ENCODE measurements at regions not wholly inside any gene's neighbourhood (a gene's known extent, or its start where the extent isn't known, plus 50 kb on each side); places are given as distances from the start of the nearest gene placed in this dataset.
"Not testable (repeated sequence)": the region's sequence is repeated elsewhere in the genome, so short reads cannot be mapped to it uniquely, and the experiment has no call there.

GRCh38 chr9:10818206-10818605, 205.4 kb upstream of the PTPRD start:
- no peak for FAIRE-seq
- no peak for DNase-seq (ENCODE audit: low spot score)

DNA sequence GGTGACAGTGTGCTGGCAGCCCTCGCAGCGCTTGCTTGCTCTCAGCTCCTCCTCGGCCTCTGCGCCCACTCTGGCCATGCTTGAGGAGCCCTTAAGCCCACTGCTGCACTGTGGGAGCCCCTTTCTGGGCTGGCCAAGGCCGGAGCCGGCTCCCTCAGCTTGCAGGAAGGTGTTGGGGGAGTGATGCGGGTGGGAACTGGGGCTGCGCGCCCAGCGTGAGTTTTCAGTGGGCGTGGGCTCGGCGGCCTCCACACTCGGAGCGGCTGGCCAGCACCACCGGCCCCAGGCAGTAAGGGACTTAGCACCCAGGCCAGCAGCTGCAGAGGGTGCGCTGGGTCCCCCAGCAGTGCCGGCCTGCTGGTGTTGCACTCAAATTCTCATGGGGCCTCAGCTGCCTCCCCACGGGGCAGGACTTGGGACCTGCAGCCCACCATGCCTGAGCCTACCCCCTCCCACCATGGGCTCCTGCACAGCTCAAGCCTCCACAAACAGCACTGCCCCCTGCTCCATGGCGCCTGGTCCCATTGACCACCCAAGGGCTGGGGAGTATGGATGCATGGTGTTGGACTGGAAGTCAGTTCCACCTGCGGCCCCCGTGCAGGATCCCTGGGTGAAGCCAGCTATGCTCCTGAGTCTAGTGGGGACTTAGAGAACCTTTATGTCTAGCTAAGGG, 223.1 kb upstream of the PTPRD start:
- FAIRE-seq, result no peak
- DNase-seq (ENCODE audit: low spot score), result no peak

DNA sequence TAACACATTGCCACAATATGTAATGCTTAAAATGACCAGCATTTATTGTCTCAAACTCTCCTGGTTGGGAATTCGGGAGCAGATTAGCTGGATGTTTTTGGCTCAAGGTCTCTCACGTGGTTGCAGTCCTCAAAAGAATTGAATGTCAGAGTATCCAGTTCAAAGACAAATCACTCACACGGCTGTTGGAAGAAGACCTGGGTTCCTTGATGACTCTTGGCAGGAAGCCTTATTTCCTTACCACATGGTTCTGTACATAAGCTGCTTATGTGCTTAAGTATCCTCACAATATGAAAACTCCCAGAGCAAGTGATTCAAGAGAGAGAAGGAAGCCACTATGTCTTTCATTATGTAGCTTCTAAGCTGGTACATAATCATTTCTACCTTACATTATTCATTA, 230.3 kb upstream of the PTPRD start:
- no peak for DNase-seq (ENCODE audit: low spot score)
- no peak for FAIRE-seq

DNA sequence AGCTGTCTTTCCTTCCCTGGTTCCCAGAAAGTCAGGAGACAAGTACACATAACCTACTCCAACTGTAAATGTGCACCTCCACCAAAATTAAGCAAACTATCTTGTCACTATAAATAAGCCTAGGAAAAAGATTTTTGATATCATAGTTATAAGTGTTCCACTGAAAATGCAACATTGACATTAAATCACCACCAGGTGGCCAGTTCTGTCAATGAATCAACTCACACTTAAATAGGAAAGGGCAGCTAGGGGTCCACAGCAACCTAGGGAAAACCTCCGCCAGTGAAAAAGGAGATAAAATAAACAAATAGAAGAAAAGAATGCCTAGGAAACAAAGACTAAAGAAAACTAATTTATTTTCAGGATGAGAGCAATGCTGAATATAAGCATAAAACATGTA, 243.0 kb upstream of the PTPRD start:
- peak; percentile 4 for DNase-seq (ENCODE audit: low spot score)
- no peak for FAIRE-seq

DNA sequence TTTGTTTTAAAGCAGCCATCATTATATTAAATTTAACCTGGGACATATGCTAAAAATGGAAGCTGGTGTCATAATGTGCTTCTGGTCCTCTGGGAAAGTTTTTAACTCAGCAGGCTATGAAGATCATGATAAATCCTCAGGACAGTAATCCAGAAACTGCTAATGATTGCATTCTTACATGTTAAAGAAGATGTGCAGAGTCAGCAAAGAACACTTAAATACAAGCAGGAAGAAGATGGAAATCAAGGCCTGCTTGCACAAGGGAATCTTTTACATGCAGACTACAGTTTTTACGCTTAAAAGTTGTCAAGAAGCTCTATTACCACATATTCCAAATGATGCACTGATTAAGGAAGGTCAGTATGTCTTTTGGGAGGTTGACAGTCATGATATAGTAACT, 246.0 kb upstream of the PTPRD start:
- no peak for FAIRE-seq

DNA sequence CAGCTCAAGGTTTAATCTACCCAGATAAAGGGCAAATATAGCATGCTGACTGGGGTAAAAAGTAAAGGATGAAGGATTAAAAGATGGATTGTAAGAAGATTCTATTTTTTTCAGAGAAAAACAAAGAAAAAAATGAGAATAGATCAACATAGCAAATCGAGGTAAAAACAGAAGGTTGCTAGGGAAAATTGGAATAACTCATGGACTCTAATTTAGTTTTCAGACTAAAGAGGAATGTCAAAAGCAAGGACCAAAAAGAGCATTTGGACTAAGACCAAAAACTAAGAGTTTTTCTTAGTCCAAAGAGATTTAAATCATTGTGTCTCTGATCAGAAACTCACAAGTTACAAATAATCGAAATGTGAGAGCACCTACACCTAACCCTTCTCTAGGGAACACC, 250.7 kb upstream of the PTPRD start:
- DNase-seq (ENCODE audit: low spot score) (no peak), FAIRE-seq (no peak)

More for the DNA sequence above, 246.0 kb upstream of the PTPRD start:
- no peak for DNase-seq (ENCODE audit: low spot score)

GRCh38 chr9:10867194-10867593, 254.4 kb upstream of the PTPRD start:
- FAIRE-seq, result no peak

GRCh38 chr9:10869687-10870086, 256.9 kb upstream of the PTPRD start:
- no peak for DNase-seq (ENCODE audit: low spot score)
- no peak for FAIRE-seq

More at GRCh38 chr9:10867194-10867593, 254.4 kb upstream of the PTPRD start:
- no peak for DNase-seq (ENCODE audit: low spot score)

DNA sequence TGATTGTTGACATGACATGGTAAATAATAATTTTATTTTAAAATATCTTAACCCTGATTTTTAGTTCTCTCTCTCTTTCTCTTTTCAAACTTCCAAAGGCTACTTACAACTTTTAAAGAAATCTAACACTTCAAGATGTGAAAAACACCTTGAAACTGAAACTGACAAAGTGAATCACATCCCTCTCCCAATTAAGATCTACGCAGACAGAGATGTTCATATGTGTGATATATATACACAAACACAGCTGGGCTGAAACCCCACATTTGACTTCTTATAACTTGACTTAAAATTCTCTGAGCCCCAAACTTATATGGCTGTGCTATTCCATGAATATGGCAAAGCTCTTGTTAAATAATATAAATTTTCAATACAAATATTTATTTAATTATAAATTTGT, 261.2 kb upstream of the PTPRD start:
- no peak for DNase-seq (ENCODE audit: low spot score)
- no peak for FAIRE-seq

DNA sequence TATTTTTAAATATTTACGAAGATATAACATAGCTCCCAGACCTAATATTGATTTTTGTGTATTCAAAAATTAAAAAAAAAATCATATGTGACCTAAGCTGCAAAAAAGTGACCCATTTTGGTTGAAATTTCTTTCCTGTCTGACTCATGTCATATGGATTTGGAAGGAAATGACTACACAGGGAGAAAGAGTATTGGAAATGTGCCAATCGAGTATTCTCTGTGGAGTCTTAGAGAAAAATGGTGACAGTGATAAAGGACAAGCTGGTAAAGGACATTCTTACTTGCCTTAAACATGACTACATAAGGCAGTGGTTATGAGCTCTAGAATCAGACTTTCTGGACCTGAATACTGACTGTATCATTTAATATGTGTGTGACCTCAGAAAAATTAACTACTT, 262.9 kb upstream of the PTPRD start:
- FAIRE-seq, result no peak

DNA sequence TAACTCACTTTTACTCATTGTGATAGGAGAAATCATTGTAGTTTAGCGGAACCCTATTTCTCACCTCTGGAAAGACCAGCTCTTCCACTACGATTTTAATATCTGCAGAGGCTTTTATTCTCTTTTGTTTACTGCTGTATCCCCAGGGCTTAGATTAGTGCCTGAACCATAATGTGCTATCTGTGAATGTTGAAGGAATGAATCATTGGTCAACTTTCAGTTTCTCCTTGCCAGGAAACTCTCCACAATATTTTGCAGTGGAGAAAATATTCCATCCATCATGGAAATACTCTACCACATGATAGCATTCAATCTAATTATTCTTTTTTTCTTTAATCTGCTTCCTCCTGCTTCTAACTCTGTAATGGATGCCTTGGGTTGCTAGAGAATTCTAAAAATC, 263.5 kb upstream of the PTPRD start:
- peak; percentile 4 for DNase-seq (ENCODE audit: low spot score)

More for the DNA sequence above, 262.9 kb upstream of the PTPRD start:
- DNase-seq (ENCODE audit: low spot score), result peak; percentile 6

GRCh38 chr9:10890266-10890665, 277.5 kb upstream of the PTPRD start:
- FAIRE-seq; DNase-seq (ENCODE audit: low spot score): not testable (repeated sequence)

More for the DNA sequence above, 263.5 kb upstream of the PTPRD start:
- FAIRE-seq, result no peak

GRCh38 chr9:10899509-10899908, 286.7 kb upstream of the PTPRD start:
- FAIRE-seq, result no peak
- DNase-seq (ENCODE audit: low spot score), result no peak

- no peak for DNase-seq (ENCODE audit: low spot score)
- FAIRE-seq, result no peak
Measured at GRCh38 chr9:10903969-10904368, 291.2 kb upstream of the PTPRD start.

- FAIRE-seq, result no peak
- DNase-seq (ENCODE audit: low spot score), result no peak
Measured at GRCh38 chr9:10910779-10911178, 298.0 kb upstream of the PTPRD start.

DNA sequence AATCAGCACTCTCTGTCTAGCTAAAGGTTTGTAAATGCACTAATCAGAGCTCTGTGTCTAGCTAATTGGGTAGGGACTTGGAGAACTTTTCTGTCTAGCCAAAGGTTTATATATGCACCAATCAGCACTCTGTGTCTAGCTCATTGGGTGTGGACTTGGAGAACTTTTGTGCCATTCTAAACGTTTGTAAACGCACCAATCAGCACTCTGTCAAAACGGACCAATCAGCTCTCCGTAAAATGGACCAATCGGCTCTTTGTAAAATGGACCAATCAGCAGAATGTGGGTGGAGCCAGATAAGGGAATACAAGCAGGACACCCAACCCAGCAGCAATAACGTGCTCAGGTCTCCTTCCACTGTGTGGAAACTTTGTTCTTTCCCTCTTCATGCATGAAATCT, 298.6 kb upstream of the PTPRD start:
- no peak for FAIRE-seq

DNA sequence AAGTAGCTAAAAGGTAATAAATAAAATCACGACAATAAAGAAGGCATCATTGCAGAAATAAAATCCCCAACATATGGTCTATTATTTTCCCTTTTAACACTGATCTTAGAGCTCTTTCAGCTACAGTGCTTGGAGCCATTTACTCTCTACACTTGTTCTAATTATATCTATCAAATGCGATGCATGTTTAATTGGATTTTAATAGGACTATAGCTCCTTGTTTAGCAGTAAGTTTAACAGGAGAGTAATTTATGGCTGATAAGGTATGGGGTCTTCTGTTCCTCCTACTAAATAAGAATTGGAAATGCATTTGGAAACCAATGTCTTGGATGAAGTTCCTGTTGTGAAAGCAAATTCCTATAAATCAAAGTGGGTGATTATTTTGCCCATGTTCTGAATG, 304.2 kb upstream of the PTPRD start:
- DNase-seq (ENCODE audit: low spot score) (no peak), FAIRE-seq (no peak)

More for the DNA sequence above, 298.6 kb upstream of the PTPRD start:
- no peak for DNase-seq (ENCODE audit: low spot score)

GRCh38 chr9:10921671-10922070, 308.9 kb upstream of the PTPRD start:
- DNase-seq (ENCODE audit: low spot score) (no peak), FAIRE-seq (no peak)

DNA sequence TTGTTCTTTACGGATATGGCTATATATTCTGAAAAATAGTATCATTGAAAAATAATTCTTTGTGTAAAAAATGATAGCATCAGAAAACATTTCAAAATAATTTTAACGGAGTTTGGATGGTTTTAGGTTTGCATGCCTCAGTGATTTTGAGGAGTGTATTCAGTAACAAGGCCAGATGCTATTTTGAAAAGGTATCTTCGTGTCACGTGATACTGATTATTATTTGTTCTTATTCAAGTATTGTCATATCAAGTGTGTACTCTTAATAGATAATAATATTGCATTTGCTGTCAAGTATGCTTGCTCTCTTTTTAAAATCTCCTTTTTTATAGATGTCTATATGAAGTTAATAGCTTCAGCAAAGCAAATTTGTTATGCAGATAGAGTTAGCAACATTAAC, 313.1 kb upstream of the PTPRD start:
- no peak for FAIRE-seq

GRCh38 chr9:10928372-10928771, 315.6 kb upstream of the PTPRD start:
- DNase-seq (ENCODE audit: low spot score) (no peak), FAIRE-seq (no peak)

More for the DNA sequence above, 313.1 kb upstream of the PTPRD start:
- no peak for DNase-seq (ENCODE audit: low spot score)

- FAIRE-seq, result no peak
- DNase-seq (ENCODE audit: low spot score), result no peak
Measured at GRCh38 chr9:10930081-10930480, 317.3 kb upstream of the PTPRD start.

DNA sequence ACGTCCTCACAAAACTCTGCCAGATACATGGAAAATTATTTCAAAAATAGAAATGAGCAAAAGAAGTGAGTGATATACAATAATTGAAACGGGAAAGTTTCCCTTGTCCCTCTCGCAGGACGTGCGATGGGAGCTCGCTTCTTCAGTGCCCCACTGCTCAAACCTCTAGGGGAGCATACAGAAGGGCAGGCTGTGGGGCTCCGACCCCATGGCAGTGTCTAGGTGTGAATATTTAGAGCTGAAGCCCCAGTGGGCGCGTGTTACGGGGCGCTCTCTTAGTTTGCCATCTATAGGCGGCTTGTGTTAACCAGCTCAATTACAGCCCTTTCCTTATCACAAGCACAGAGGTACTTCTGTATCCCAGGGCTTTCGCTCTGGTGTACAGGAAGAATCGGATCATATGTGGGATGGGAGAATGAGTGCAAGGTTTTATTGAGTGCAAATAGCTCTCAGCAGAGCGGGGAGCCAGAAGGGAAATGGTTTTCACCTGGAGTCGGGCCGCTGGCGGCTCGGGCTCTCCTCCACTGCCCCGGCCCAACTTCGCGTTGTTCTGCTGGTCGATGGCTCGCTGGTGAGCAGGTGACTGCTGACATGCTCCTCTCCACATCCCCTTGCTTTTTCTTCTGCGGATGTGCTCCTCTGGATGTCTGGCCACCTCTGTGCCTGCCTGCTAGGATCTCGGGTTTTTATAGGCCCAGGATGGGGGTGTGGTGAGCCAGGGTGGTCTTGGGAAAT, 334.0 kb upstream of the PTPRD start:
- no peak for DNase-seq (ENCODE audit: low spot score)
- FAIRE-seq, result no peak

GRCh38 chr9:10957878-10958277, 345.1 kb upstream of the PTPRD start:
- DNase-seq (ENCODE audit: low spot score) (no peak), FAIRE-seq (no peak)
